Activated CD8-positive, alpha-beta memory T cell treated with anti-CD3 and anti-CD28 coated beads, Interleukin-2, amount 50 U/mL, for 24 hours (primary cell): ENCODE measurements at regions not wholly inside any gene's neighbourhood (a gene's known extent, or its start where the extent isn't known, plus 50 kb on each side); places are given as distances from the start of the nearest gene placed in this dataset.

ENCODE experiments used
- DNase-seq: peaks from one replicate; pipeline ENCODE4 v3.0.0-alpha.2; 2020; ENCODE audit errors: extremely low read depth

GRCh38 chr16:11474617-11475291, 112.0 kb downstream of the LITAF start:
- no peak for DNase-seq

- no peak for DNase-seq
These were observed 110.7 kb downstream of the LITAF start for GRCh38 chr16:11475896-11476630.

GRCh38 chr16:11476676-11477075, 110.0 kb downstream of the LITAF start:
- no peak for DNase-seq

GRCh38 chr16:11478431-11479119, 108.1 kb downstream of the LITAF start:
- DNase-seq: no peak

GRCh38 chr16:11479916-11480315, 106.8 kb downstream of the LITAF start:
- no peak for DNase-seq

- DNase-seq: no peak
These were observed 106.1 kb downstream of the LITAF start for GRCh38 chr16:11480634-11481033.

GRCh38 chr16:11481987-11482386, 104.7 kb downstream of the LITAF start:
- DNase-seq: no peak

- no peak for DNase-seq
These were observed 103.6 kb downstream of the LITAF start for GRCh38 chr16:11482946-11483748.

- DNase-seq: no peak
These were observed 101.9 kb downstream of the LITAF start for GRCh38 chr16:11484691-11485258.

GRCh38 chr16:11485676-11486075, 101.0 kb downstream of the LITAF start:
- DNase-seq: no peak

- no peak for DNase-seq
These were observed 99.4 kb downstream of the LITAF start for GRCh38 chr16:11487289-11487688.

GRCh38 chr16:11488304-11488703, 98.4 kb downstream of the LITAF start:
- DNase-seq: no peak

GRCh38 chr16:11491524-11491923, 95.2 kb downstream of the LITAF start:
- DNase-seq: no peak

- DNase-seq: no peak
These were observed 93.8 kb downstream of the LITAF start for GRCh38 chr16:11492808-11493530.

GRCh38 chr16:11493531-11493929, 93.2 kb downstream of the LITAF start:
- DNase-seq: no peak

- no peak for DNase-seq
These were observed 92.7 kb downstream of the LITAF start for GRCh38 chr16:11494029-11494428.

GRCh38 chr16:11494433-11494832, 92.3 kb downstream of the LITAF start:
- no peak for DNase-seq

- no peak for DNase-seq
These were observed 91.7 kb downstream of the LITAF start for GRCh38 chr16:11495066-11495407.
